ENCODE measurements at regions not wholly inside any gene's neighbourhood (a gene's known extent, or its start where the extent isn't known, plus 50 kb on each side); places are given as distances from the start of the nearest gene placed in this dataset.

GRCh38 chr3:30290479-30290878, 315.9 kb upstream of the TGFBR2 start:
- TF ChIP-seq CTCF (IDR thresholded peaks at IDR 0.05; ENCODE audit: poor library complexity) (no peak), EZH2 (IDR thresholded peaks at IDR 0.05; ENCODE audit: borderline replicate concordance) (no peak)

All from hepatocyte (in vitro differentiated cells).